ENCODE measurements at regions not wholly inside any gene's neighbourhood (a gene's known extent, or its start where the extent isn't known, plus 50 kb on each side); places are given as distances from the start of the nearest gene placed in this dataset.

DNA sequence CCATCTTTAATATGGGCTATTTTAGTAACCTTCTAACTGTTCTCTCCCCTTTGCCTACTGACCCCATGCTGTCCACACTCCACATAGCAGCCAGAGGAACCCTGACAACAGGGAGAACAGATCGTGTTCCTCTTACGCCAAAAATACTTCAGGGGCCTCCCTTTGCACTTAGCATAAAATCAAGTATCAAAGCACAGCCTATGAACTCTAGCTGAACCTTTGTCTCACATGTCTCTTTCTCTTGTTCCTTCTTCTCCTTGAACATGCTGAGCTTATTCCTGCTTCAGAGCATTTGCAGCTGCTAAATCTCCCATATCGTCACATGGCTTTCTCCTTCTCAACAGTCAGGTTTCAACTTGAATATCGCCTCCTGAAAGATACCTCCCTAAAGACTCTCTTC is 698.8 kb upstream of the C9orf72 start:
- TF ChIP-seq, protein P1, sequence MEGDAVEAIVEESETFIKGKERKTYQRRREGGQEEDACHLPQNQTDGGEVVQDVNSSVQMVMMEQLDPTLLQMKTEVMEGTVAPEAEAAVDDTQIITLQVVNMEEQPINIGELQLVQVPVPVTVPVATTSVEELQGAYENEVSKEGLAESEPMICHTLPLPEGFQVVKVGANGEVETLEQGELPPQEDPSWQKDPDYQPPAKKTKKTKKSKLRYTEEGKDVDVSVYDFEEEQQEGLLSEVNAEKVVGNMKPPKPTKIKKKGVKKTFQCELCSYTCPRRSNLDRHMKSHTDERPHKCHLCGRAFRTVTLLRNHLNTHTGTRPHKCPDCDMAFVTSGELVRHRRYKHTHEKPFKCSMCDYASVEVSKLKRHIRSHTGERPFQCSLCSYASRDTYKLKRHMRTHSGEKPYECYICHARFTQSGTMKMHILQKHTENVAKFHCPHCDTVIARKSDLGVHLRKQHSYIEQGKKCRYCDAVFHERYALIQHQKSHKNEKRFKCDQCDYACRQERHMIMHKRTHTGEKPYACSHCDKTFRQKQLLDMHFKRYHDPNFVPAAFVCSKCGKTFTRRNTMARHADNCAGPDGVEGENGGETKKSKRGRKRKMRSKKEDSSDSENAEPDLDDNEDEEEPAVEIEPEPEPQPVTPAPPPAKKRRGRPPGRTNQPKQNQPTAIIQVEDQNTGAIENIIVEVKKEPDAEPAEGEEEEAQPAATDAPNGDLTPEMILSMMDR (IDR thresholded peaks at IDR 0.05): no peak
- no peak for TF ChIP-seq POLR2A (IDR thresholded peaks at IDR 0.05)
